Stimulated activated CD8-positive, alpha-beta memory T cell treated with anti-CD3 and anti-CD28 coated beads, Interleukin-2, amount 100 ng/mL, for 48 hours (primary cell): ENCODE measurements at regions not wholly inside any gene's neighbourhood (a gene's known extent, or its start where the extent isn't known, plus 50 kb on each side); places are given as distances from the start of the nearest gene placed in this dataset.
"Not testable (repeated sequence)": the region's sequence is repeated elsewhere in the genome, so short reads cannot be mapped to it uniquely, and the experiment has no call there.

Experiments used
- DNase-seq, 2 donors: peaks; one replicate each; pipeline ENCODE4 v3.0.0-alpha.2; 2020; ENCODE audit warnings: low read depth in 2 of 2

GRCh38 chr9:68593760-68594159 is 53.1 kb upstream of the TMEM252 start:
- not testable (repeated sequence) for DNase-seq

- no peak for DNase-seq
These were observed 55.2 kb upstream of the TMEM252 start for GRCh38 chr9:68595868-68596267.

- no peak for DNase-seq
These were observed 56.8 kb upstream of the TMEM252 start for GRCh38 chr9:68597362-68597997.

- DNase-seq = no peak
These were observed 59.1 kb upstream of the TMEM252 start for GRCh38 chr9:68599826-68600225.

- no peak for DNase-seq
These were observed 60.4 kb upstream of the TMEM252 start for GRCh38 chr9:68601081-68601480.

GRCh38 chr9:68603371-68603770 is 62.7 kb upstream of the TMEM252 start:
- no peak for DNase-seq

GRCh38 chr9:68608763-68609162 is 68.1 kb upstream of the TMEM252 start:
- DNase-seq = no peak

DNA sequence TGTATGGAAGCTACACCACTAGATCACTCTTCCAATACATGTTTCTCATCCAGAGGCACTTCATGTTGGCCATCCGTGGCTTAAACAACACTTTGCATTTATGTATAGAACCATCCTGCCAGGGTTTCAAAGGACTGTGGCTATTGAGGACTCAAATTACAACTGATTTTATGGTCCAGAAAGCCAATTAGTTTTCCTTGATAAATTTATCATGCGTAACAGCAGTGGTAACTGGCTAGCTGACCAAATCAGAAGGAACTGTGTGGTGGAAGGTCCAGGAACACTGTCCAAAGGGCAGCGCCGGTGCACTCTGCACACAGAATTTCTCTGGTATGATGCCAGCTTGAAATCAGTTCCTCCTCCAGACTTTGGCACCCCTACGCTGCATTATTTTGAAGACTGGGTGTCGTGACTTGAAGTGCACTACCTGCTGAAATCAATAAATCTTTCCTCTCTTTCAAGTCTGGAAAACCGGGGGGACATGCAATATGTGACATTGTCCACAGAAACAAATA is 69.3 kb upstream of the TMEM252 start:
- no peak for DNase-seq

- no peak for DNase-seq
These were observed 73.4 kb upstream of the TMEM252 start for GRCh38 chr9:68614121-68614520.

- DNase-seq = not testable (repeated sequence)
These were observed 76.3 kb upstream of the TMEM252 start for GRCh38 chr9:68617011-68617410.

- DNase-seq = no peak
These were observed 78.4 kb upstream of the TMEM252 start for GRCh38 chr9:68619072-68619471.

DNA sequence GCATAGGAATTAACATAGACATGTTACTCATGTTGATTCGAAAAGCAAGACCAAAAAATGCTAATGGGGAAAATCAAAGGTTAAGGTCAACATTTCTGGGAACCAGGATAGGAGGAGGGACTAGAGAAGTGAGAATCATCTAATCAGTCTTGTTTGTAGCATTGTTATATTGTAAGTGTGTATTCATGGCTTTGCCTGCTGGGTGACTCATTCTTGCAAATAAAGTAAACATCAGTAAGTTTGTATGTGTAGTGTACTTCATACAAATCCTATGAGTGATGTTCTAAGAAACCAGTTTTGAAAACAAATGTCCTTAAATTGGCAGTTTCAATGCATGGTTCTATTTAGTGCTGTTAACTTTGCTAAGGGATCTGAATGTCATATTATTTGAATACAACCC is 79.0 kb upstream of the TMEM252 start:
- DNase-seq = no peak

DNA sequence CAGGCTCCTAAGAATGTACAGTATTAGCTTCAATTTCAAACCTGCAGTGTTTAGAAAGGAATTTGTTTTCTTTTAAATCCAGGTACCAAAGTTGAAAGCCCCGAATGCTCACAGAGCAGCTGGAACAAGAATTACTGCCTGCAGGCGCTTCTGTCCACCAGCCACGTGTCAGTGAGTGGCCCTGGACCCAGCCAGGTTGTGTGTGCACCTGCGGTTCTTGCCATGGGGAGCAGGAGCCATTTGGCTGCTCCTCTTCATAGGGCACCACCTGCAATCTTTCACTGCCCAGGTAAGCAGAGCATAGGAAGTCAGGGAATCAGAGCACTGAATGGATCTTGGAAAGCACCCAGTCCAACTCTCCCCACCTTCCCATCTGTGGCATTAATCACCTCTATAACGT is 79.5 kb upstream of the PIP5K1B start:
- DNase-seq = no peak

GRCh38 chr9:68626526-68626925 is 78.5 kb upstream of the PIP5K1B start:
- no peak for DNase-seq

DNA sequence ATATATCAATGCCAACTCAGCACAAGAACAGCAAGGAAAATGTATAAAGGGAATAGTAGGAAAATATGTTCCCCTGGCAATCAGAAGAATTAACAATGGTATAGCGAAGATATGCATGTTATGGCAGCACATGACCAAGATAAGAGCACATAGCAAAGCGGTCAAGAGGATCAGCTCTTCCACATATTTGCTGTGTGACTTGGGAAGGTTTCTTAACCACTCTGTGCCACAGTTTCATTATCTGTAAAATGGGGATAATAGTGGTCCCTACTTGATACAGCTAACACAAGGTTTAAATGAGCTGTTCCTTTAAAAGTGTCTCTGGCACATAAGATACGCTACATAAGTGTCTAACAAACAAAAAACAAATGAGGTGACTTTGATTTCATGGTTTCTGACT is 77.9 kb upstream of the PIP5K1B start:
- no peak for DNase-seq

DNA sequence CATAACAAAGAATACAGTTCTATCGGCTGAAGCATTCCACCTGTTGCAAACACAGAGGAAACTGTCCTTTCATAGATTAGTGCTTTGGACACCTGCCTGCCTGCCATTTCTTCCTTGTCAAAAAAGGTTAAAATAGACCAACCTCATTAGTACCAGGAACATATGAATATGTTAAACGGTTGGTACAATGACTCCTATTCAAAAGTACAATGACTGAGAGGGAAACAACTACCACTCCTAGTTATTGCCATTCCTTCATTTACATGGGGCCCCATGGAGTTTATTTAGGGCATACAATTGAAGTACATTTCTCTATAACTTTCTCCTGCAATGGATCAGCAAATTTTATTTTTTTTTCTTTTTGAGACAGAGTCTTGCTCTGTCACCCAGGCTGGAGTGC is 77.4 kb upstream of the PIP5K1B start:
- no peak for DNase-seq

DNA sequence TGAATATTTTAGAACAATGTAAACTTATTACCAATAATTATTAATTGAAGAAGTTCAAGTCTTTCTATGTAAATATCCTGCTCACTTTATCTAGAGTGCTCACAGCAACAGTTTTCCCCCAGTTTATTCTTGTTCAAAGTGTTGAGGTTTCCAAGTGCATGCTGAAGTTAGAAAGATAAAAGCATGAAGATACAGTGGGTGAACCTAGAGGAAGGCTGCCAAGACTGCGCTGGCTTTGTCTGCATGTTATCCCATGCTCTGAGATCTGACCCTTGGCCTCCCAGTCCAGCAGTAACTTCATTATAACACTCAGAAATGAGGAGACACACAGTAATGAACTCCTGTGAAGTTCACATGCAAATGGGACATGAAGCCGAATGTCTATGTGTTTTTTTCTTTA is 76.0 kb upstream of the PIP5K1B start:
- DNase-seq = no peak

DNA sequence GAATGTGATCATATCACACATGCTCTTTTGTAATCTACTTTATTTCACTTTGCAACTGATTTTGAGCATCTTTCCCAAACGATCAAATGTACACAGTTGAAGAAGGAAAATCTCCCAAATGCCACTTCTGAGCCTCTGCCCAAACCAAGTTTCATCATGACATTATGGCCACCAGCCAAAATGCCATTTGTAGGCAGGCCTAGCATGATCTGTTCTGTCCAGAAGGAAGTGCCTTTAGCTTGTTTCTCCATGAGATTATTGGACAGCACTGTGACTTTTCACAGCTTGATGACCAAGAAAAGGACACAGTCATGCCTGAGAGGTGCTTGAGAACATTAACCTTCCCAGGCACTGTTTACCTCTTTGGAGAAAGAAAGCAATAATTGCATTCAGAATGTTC is 73.2 kb upstream of the PIP5K1B start:
- DNase-seq = no peak

GRCh38 chr9:68637020-68637419 is 68.0 kb upstream of the PIP5K1B start:
- no peak for DNase-seq

- DNase-seq = not testable (repeated sequence)
These were observed 65.8 kb upstream of the PIP5K1B start for GRCh38 chr9:68639261-68639660.

DNA sequence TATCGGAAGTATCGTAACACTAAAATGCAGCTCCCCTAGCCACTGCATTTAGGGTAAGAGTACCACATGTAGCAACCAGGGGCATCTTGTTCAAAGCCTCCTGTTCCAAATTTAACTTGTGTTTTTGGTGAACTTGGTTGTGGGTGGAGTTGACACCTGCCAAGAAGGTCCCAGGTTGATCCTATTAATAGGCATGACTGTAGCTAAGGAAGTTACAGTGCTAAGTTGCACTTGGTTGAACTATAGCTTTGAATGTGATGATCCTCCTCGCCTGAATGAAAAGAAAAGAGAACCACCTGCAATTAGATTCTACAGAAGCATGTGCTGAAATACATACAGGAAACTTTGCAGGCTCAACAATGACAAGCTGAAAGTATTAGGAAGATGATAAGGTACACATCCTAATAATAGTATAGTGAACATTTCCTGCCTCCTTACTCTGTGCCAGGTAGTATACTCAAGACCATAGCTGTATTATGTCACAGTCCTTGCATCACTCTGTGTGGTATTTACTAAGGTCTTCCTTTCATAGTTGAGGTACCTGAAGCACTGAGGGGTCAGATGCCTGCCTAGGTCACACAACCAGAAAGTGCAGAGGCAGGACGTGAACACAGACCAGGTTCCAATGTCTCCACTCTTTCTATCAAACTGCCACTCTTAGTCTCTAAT is 64.5 kb upstream of the PIP5K1B start:
- DNase-seq = no peak

GRCh38 chr9:68643901-68644809 is 60.9 kb upstream of the PIP5K1B start:
- no peak for DNase-seq

DNA sequence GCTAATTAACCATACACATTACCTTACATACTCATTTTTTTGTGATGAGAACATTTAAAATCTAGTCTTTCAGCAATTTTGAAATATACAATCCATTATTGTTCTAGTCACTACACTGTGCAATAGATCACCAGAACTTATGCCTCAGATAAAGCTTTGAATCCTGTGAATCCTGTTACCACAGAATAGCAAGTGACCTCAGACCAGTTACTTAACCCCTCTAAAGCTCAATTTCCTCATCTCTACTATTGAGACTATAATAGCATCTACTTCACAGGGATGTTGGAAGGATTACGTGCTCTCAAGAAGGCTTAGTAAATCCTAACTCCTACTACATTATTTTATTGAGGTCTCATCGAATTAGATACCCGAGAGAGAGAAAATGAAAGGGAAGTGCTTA is 60.2 kb upstream of the PIP5K1B start:
- DNase-seq = no peak
